Stomach (tissue), 8 donors: ENCODE measurements at regions not wholly inside any gene's neighbourhood (a gene's known extent, or its start where the extent isn't known, plus 50 kb on each side); places are given as distances from the start of the nearest gene placed in this dataset.

Experiments
- DNase-seq, 2 donors: peaks; one replicate each; pipeline versions ENCODE4 v3.0.0 to v3.0.0-alpha.2; 2013 to 2019
- H3K27ac ChIP-seq, 5 donors: fragments of 200-600 bp in 4 of 5; sonication (generic) in 4 of 5; one replicate each; pipeline ENCODE4 v1.5.1; 2013 to 2019; ENCODE audit warnings: mild to moderate bottlenecking in 1 of 5, moderate library complexity in 1 of 5
- H3K27me3 ChIP-seq, 3 donors: fragments of 200-600 bp; sonication (generic); one replicate each; pipeline ENCODE4 v1.5.1; 2017 to 2019; ENCODE audit warnings: mixed run types in 1 of 3
- H3K36me3 ChIP-seq, 4 donors: fragments of 200-600 bp; sonication (generic); 1 replicate in 3 of 4; 2 replicates in 1 of 4; pipeline ENCODE4 v1.5.1; 2016 to 2019
- H3K4me1 ChIP-seq, 4 donors: fragments of 200-600 bp; sonication (generic); one replicate each; pipeline ENCODE4 v1.5.1; 2016 to 2019
- H3K4me3 ChIP-seq, 4 donors: fragments of 200-600 bp; sonication (generic) in 3 of 4; one replicate each; pipeline ENCODE4 v1.5.1; 2016 to 2019; ENCODE audit warnings: mild to moderate bottlenecking in 1 of 4
- H3K9me3 ChIP-seq, 4 donors: fragments of 200-600 bp; sonication (generic); one replicate each; pipeline ENCODE4 v1.5.1; 2016 to 2019
- EP300 ChIP-seq: sonication (generic); formaldehyde crosslinking; IDR thresholded peaks from one replicate; pipeline ENCODE4 v1.6.1; 2017; ENCODE audit warnings: antibody characterized with exemption
- POLR2A ChIP-seq, 4 donors: fragments of 450-650 bp; IDR thresholded peaks; one replicate each; pipeline ENCODE4 v1.6.1; 2016; ENCODE audit warnings: antibody characterized with exemption in 4 of 4, control low read depth in 2 of 4, mild to moderate bottlenecking in 1 of 4, moderate library complexity in 1 of 4
- POLR2AphosphoS5 ChIP-seq, 3 donors: sonication (generic); formaldehyde crosslinking; IDR thresholded peaks; one replicate each; pipeline ENCODE4 v1.6.1; 2016; ENCODE audit warnings: antibody characterized with exemption in 3 of 3
- WGBS, 5 donors: extraction: QIAGEN DNeasy Blood & Tissue Kit in 3 of 5; methylation state at CpG; one replicate each; pipeline versions ENCODE4 v1.1.5 to v1.1.7; 2013 to 2018; 5-methylcytosine and 5-hydroxymethylcytosine counted together
- intact Hi-C: fragments of 100-400 bp; cut with DNase I; formaldehyde crosslinking; loops from one replicate; pipeline ENCODE4 v1.15.1; 2023; ENCODE audit warnings: low total_unique reads
- TF ChIP-seq, protein P1 (sequence below), 7 experiments: fragments of 450-650 bp in 4 of 7; fragments of 200-600 bp in 3 of 7; sonication (generic) in 3 of 7; IDR thresholded peaks; one replicate each; pipeline ENCODE4 v1.5.1; 2016 to 2019; ENCODE audit warnings: antibody characterized with exemption in 7 of 7, control low read depth in 2 of 7, mild to moderate bottlenecking in 1 of 7
- donor health status: healthy with polysubstance abuse.
- donor health status: Bipolar disorder and iron deficiency.
- donor health status: healthy.

DNA sequence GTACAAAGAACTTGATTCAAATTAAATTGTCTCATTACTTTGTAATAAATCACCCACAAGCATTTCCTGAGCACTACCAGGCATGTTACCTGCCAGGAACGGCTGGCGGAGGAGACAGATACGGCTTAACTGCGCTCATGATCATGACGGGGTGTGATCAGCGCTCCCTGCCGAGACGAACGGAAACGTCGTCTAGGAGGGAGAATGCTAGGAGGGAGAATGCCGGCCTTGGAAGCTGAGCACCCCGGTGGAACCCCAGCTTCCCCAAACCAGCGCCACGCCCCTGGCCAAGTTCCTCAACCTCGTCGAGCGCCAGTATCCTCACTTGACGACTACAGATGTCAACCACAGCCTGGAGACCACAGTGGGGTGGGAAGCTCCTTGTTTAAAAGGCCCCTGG, 272.8 kb downstream of the CTTN start:
- Histone ChIP-seq H3K27me3 (peaks cover 0 to 17% (median 0%) of the 10 kb centered on the region in 3 donors), H3K36me3 (peaks cover 0 to 6% (median 2%) of the 10 kb centered on the region in 4 donors), H3K27ac (no peak overlapping the region), H3K9me3 (no peaks in the 10 kb centered on the region), H3K4me1 (no peaks in the 10 kb centered on the region), H3K4me3 (no peak overlapping the region)
- DNase-seq, result peak in 1 of 2 donors; percentile 23
- TF ChIP-seq, protein P1, sequence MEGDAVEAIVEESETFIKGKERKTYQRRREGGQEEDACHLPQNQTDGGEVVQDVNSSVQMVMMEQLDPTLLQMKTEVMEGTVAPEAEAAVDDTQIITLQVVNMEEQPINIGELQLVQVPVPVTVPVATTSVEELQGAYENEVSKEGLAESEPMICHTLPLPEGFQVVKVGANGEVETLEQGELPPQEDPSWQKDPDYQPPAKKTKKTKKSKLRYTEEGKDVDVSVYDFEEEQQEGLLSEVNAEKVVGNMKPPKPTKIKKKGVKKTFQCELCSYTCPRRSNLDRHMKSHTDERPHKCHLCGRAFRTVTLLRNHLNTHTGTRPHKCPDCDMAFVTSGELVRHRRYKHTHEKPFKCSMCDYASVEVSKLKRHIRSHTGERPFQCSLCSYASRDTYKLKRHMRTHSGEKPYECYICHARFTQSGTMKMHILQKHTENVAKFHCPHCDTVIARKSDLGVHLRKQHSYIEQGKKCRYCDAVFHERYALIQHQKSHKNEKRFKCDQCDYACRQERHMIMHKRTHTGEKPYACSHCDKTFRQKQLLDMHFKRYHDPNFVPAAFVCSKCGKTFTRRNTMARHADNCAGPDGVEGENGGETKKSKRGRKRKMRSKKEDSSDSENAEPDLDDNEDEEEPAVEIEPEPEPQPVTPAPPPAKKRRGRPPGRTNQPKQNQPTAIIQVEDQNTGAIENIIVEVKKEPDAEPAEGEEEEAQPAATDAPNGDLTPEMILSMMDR (IDR thresholded peaks at IDR 0.05), result no peak
- no peak for TF ChIP-seq EP300
- TF ChIP-seq POLR2AphosphoS5 (IDR thresholded peaks at IDR 0.05), result no peak
- TF ChIP-seq POLR2A (IDR thresholded peaks at IDR 0.05), result no peak
- 46 to 62% (median 56%) methylated on average over 19 of the region's 19 CpGs for WGBS, 5 donors
- intact Hi-C loops, result no loop called here

DNA sequence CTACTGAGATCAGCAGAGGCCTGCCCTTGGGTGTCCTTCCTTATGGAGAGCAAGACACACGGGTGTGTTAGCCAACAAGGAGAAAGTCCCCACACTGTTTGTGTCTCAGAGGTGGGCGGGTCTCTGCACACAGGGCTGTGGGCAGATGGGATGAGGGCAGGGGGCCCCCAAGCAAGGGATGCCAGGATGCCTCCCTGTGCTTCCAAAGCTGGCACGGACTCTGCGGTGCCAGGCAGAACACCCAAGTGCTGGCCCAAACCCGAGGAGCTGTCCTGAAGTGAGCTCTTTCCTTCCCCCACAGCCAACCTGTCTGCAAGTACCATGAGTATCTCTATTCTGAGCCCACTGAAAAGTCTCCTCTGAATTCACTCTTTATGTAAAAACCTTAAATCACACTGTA, 273.3 kb downstream of the CTTN start:
- no peak for DNase-seq
- Histone ChIP-seq H3K4me1 (no peaks in the 10 kb centered on the region), H3K36me3 (peaks cover 0 to 6% (median 2%) of the 10 kb centered on the region in 4 donors), H3K4me3 (no peak overlapping the region), H3K27ac (no peak overlapping the region), H3K27me3 (peaks cover 0 to 12% (median 0%) of the 10 kb centered on the region in 3 donors), H3K9me3 (no peaks in the 10 kb centered on the region)
- intact Hi-C loops, result no loop called here
- whole genome bisulfite sequencing, 5 donors, result 68 to 75% (median 71%) methylated on average over 4 to 5 of the region's 5 CpGs; no CpG with 5 or more reads in 1 of the 5 donors
- TF ChIP-seq POLR2AphosphoS5 (IDR thresholded peaks at IDR 0.05) (no peak), EP300 (no peak), POLR2A (IDR thresholded peaks at IDR 0.05) (no peak)
- TF ChIP-seq, protein P1 (IDR thresholded peaks at IDR 0.05), result no peak

DNA sequence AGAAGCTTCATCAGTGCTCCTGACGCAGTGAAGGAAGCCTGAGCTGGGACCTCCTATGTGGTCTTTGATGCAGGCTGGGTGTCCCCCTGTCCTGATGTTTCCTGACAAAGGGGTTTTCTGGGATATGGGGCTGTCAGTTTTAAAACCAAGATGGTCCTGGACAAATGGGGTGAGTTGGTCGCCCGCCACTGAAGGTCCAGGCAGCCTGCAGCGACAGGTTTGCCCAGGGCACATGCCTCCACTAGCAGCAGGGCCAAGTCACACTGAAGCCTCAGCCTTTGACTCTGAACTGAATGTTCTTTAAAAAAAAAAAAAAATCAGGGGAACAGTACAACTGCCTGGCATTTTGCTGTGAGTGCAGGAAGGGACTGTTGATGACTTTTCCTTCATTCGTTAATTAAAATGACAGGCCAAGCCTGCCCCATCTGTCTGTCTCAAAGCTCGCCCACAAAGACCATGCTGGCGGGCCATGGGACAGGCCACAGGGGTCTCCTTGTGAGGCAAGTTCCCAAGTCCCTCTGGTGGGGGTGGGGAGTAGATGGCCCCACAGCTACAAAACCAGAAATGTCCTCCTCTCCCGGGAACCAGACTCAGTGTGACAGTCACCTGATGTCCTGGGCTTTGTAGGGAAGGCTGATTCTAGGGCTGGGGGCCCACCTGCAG, 274.8 kb downstream of the CTTN start:
- H3K4me1 ChIP-seq, result no peaks in the 10 kb centered on the region
- intact Hi-C loops, result no loop called here
- H3K27me3 ChIP-seq, result peaks cover 0 to 9% (median 0%) of the 10 kb centered on the region in 3 donors
- no peak overlapping the region for H3K4me3 ChIP-seq
- TF ChIP-seq, protein P1 (IDR thresholded peaks at IDR 0.05), result no peak
- TF ChIP-seq POLR2A (IDR thresholded peaks at IDR 0.05), result no peak
- no peak for TF ChIP-seq EP300
- no peak for TF ChIP-seq POLR2AphosphoS5 (IDR thresholded peaks at IDR 0.05)
- H3K9me3 ChIP-seq, result no peaks in the 10 kb centered on the region
- WGBS, 5 donors, result 93 to 97% (median 96%) methylated on average over 8 of the region's 8 CpGs
- DNase-seq, result no peak
- H3K27ac ChIP-seq, result no peak overlapping the region
- H3K36me3 ChIP-seq, result peaks cover 0 to 6% (median 2%) of the 10 kb centered on the region in 4 donors

DNA sequence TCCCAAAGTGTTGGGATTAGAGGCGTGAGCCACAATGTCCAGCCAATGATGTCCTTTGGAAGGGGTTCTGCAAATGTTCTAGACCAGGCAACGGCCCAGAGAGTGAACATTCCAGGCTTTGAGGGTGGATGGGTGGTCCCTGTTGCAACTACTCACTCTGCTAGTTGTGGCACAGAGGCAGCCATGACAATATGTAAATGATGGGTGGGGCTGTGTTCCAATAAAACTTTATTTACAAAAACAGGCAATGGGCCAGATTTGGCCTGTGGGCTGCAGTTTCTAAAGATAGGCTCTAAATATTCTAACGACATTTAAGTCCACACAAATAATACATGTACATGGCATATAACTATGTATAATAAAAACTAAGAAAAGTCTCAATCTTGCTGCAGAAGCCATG, 276.3 kb downstream of the CTTN start:
- DNase-seq, result no peak
- 88 to 97% (median 93%) methylated on average over 3 of the region's 3 CpGs for WGBS, 5 donors
- TF ChIP-seq, protein P1 (IDR thresholded peaks at IDR 0.05), result no peak
- TF ChIP-seq POLR2AphosphoS5 (IDR thresholded peaks at IDR 0.05), result no peak
- no peak for TF ChIP-seq POLR2A (IDR thresholded peaks at IDR 0.05)
- no peak for TF ChIP-seq EP300
- H3K4me3 ChIP-seq, result no peak overlapping the region
- H3K27ac ChIP-seq, result no peak overlapping the region
- H3K27me3 ChIP-seq, result peaks cover 0 to 12% (median 0%) of the 10 kb centered on the region in 3 donors
- no peaks in the 10 kb centered on the region for H3K9me3 ChIP-seq
- H3K4me1 ChIP-seq, result no peaks in the 10 kb centered on the region
- H3K36me3 ChIP-seq, result no peaks in the 10 kb centered on the region
- intact Hi-C loops, result no loop called here
